Dedifferentiated amniotic fluid mesenchymal stem cell (primary cell): ENCODE measurements at regions not wholly inside any gene's neighbourhood (a gene's known extent, or its start where the extent isn't known, plus 50 kb on each side); places are given as distances from the start of the nearest gene placed in this dataset.
"Not testable (repeated sequence)": the region's sequence is repeated elsewhere in the genome, so short reads cannot be mapped to it uniquely, and the experiment has no call there.

Experiments used
- DNase-seq: peaks from one replicate; pipeline ENCODE4 v3.0.0-alpha.2; 2016; ENCODE audit errors: extremely low spot score

GRCh38 chr11:81286959-81287358, 1446.7 kb downstream of the FAM181B start:
- DNase-seq, result no peak

DNA sequence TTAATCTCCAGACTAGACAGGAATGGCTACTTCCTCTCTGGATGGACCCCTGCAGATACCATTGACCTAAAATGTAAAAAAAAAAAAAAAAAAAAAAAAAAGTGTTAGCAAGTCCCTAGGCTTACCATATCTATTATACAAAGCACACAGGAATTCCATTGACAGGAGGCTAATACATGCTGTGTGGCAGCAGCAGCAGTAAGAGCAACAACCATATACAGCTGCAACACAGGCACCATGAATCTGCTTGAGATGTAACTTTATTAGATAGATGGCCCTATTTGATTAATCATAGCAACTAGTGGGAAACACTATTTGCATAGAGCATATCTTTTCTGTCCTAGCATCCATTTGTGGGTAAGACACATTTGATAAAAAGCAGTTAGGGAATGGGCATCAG, 1447.1 kb downstream of the FAM181B start:
- no peak for DNase-seq

DNA sequence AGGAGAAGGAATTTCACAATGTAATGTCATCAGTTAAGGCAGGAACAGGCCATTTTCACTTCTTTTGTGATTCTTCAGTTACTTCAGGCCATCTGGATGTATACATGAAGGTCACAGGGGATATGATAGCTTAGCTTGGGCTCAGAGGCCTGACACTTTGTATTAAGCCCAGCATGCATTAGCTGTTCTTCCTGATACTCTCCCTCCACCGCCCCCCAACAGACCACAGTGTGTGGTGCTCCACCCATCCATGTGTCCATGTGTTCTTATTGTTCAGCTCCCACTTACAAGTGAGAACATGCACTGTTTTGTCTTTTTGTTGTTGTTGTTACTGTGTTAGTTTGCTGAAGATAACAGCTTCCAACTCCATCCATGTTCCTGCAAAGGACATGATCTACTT, 1453.4 kb downstream of the FAM181B start:
- DNase-seq, result not testable (repeated sequence)

- no peak for DNase-seq
Measured at GRCh38 chr11:81278991-81279390, 1454.7 kb downstream of the FAM181B start.

GRCh38 chr11:81270686-81271085, 1463.0 kb downstream of the FAM181B start:
- no peak for DNase-seq

DNA sequence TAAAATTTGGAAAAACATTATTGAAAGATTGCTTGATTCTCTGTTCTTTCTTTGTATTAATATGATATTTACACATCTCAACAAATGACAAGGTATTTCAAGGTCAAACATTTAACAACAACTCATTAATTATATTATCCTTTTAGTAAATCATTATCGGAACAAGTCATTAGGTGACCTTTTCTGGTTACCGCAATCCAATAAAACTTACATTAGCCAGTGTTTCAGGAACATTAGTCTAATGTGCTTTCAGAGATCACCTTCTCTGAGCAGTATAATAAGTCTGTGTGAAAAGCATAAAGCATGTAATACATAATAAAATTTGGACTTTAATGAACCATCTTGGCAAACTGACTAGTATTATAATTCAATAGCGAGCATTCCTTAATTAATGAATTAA, 1466.4 kb downstream of the FAM181B start:
- DNase-seq, result no peak

- DNase-seq, result no peak
Measured at GRCh38 chr11:81259471-81259870, 1474.2 kb downstream of the FAM181B start.

GRCh38 chr11:81255895-81256294, 1477.8 kb downstream of the FAM181B start:
- DNase-seq, result no peak

DNA sequence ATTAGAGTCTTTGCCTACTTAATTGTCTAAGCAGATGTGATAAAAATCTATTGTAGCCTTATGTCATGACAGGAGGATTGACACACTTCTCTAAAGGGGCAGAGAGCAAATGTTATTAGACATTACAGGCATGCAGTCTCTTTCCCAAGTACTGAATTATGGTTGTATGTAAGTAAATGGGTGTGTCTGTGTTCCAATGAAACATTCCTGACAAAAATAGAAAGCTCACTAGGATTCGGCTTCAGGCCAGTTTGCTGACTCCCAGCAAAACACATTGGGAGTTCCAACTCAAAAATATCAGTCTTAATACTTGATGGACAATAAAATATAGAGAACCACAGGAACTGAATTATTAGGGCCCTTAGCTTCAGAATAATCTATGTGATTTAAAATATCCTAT, 1480.4 kb downstream of the FAM181B start:
- DNase-seq, result no peak

DNA sequence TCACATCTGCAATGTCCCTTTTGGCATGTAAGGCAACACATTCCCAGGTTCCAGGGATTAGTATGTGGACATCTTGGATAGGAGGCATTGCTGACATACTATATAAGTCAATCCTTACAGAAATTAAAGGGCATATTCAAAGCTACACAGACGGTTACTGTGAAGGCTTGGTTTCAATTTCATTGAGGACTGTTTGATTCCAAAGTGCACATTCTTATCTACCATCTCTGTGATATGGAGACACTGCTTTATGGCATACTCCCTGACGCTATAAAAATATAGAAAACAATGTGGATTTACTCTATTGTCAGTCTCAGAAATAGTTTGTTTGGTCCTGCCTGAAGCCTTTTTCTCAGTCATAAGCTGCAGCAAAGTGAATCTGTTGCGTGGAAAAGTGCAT, 1486.7 kb downstream of the FAM181B start:
- DNase-seq, result no peak

GRCh38 chr11:81245791-81246190, 1487.9 kb downstream of the FAM181B start:
- DNase-seq, result no peak

GRCh38 chr11:81241672-81242275, 1491.9 kb downstream of the FAM181B start:
- no peak for DNase-seq

DNA sequence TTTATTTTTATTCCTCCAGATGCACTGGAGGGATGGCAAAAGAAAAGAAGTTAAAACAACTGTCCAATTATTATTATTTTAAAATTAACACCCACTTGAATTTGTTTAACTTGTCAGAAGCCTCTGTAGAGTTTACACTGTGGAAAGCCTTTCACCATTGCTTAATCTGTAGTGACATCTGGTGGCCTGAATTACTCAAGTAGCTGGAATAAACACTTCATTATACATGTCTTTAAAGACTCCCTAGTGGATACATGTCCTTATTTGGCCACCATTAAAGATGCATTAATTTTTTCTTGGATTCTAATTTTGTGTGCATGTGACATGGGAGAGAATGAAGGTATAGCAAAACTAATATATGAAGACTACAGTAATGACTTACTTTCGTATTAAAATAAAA, 1496.5 kb downstream of the FAM181B start:
- no peak for DNase-seq

- not testable (repeated sequence) for DNase-seq
Measured at GRCh38 chr11:81227409-81227808, 1506.3 kb downstream of the FAM181B start.

GRCh38 chr11:81224396-81224795, 1509.3 kb downstream of the FAM181B start:
- DNase-seq, result no peak

- DNase-seq, result no peak
Measured at GRCh38 chr11:81222491-81222890, 1511.2 kb downstream of the FAM181B start.

- DNase-seq, result no peak
Measured at GRCh38 chr11:81220146-81220895, 1513.3 kb downstream of the FAM181B start.

DNA sequence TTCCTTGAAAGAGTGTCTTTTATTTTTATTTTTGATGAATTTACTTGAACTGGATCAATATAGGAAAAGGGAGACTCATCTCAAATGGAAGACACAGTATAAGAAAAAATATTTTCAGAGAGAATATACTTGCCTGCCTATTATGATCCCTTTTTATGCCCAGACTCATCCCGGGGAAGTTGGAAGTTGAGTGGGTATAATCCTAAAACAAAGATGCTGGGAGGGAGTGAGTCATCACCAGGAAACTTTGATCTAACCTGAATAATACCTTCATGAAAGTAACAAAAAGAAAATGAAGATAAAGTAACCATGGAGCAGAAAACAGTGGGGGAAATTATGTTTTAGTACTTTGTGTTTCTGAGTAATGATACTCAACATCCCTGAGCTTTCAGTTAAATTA, 1514.0 kb downstream of the FAM181B start:
- DNase-seq, result no peak

DNA sequence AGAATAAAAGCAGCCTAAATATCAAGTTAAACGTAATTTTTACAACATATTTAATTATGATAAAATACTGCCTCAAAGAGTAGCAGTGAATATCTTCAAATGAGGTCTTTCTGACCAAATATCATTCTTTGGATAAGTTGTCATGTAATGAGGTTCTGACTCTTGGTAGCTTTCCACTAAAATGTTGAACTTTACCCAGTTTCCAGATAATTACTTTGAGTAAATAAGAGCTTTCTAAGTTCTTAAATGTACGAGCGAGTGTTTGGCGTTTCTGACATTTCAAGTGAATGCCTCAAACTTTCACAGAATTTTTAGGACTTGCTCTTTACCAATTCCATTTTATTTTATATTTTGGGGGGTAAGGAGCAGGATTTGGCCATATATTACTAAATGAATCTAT, 1515.2 kb downstream of the FAM181B start:
- DNase-seq, result no peak

GRCh38 chr11:81211050-81211449, 1522.6 kb downstream of the FAM181B start:
- DNase-seq, result no peak

DNA sequence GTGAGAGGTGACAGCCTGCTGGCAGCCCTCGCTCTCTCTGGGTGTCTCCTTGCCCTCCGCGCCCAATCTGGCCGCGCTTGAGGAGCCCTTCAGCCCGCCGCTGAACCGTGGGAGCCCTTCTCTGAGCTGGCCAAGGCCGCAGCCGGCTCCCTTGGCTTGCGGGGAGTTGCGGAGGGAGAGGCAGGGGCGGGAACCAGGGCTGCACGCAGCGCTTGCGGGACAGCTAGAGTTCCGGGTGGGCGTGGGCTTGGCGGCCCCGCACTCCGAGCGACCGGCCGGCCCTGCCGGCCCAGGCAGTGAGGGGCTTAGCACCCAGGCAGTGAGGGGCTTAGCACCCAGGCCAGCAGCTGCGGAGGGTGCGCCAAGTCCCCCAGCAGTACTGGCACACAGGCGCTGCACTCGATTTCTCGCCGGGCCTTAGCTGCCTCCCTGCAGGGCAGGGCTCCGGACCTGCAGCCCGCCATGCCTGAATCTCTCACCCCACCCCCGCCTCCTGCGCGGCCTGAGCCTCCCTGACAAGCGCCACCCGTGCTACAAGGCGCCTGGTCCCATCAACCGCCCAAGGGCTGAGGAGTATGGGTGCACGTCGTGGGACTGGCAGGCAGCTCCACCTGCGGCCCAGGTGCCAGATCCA, 1526.1 kb downstream of the FAM181B start:
- no peak for DNase-seq

- no peak for DNase-seq
Measured at GRCh38 chr11:81203876-81204275, 1529.8 kb downstream of the FAM181B start.

GRCh38 chr11:81197396-81197795, 1536.3 kb downstream of the FAM181B start:
- no peak for DNase-seq
